ENCODE measurements at regions not wholly inside any gene's neighbourhood (a gene's known extent, or its start where the extent isn't known, plus 50 kb on each side); places are given as distances from the start of the nearest gene placed in this dataset.

DNA sequence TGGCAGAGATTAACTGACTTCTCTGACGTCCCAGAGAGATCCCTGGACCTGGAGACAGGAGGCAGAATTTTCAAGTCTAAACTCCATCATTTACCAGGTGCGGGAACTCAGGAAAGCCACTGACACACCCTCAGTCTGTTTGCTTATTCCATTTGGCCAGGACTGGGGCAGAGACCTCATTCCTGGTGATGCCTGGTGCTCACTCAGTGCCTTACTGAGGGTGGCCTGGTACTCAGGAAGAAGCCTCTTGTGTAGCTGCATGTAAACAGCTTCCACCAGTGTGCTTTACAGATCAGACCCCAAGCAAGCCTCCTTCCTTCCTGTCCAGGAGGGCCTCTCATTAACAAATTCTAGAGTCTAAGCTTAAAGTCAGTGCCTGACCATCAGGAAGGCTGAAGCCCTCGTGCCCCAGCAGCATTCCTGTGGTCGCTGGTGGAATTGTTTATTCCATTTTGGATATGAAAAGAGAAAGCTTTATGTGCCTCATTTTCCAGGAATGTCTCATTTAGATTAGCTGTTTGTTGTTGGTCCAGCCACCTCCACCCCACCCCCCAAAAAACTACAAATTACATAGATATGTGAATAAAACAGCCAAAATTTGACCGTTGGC is 236.1 kb upstream of the CDH5 start:
- H3K4me3 ChIP-seq: no peak overlapping the region
- 29 to 65% methylated on average over 5 of the region's 5 CpGs for WGBS, 2 donors
- intact Hi-C loops (cut with DNase I): no loop called here

DNA sequence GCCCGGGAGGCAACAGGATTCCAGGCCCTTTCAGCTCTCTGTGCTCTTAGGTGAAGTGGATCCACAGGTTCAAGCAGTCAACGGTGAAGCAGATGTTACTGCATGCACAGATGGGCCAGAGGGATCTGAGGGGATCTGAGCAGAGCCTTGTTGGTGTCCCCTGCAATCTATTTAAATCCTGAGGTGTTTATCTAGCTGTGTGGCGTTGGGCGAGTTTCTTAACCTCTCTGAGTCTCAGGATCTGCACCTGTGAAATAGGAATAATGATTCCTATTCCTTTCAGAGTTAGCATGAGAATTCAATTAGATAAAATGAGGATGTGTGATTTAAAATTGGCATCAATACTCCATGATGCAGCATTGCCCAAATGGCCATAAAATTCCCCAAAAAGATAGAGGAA is 237.3 kb upstream of the CDH5 start:
- peaks cover 0 to 9% (median 0%) of the 10 kb centered on the region in 3 donors for H3K27me3 ChIP-seq
- no peaks in the 10 kb centered on the region for H3K36me3 ChIP-seq
- no peak overlapping the region for H3K27ac ChIP-seq
- H3K4me3 ChIP-seq: no peak overlapping the region
- intact Hi-C loops (cut with DNase I): no loop called here
- H3K4me1 ChIP-seq: no peaks in the 10 kb centered on the region
- no peak for TF ChIP-seq EP300 (IDR thresholded peaks at IDR 0.05)
- no peak for TF ChIP-seq POLR2A (IDR thresholded peaks at IDR 0.05)
- TF ChIP-seq POLR2AphosphoS5 (IDR thresholded peaks at IDR 0.05): no peak
- TF ChIP-seq, protein P1, sequence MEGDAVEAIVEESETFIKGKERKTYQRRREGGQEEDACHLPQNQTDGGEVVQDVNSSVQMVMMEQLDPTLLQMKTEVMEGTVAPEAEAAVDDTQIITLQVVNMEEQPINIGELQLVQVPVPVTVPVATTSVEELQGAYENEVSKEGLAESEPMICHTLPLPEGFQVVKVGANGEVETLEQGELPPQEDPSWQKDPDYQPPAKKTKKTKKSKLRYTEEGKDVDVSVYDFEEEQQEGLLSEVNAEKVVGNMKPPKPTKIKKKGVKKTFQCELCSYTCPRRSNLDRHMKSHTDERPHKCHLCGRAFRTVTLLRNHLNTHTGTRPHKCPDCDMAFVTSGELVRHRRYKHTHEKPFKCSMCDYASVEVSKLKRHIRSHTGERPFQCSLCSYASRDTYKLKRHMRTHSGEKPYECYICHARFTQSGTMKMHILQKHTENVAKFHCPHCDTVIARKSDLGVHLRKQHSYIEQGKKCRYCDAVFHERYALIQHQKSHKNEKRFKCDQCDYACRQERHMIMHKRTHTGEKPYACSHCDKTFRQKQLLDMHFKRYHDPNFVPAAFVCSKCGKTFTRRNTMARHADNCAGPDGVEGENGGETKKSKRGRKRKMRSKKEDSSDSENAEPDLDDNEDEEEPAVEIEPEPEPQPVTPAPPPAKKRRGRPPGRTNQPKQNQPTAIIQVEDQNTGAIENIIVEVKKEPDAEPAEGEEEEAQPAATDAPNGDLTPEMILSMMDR (IDR thresholded peaks at IDR 0.05): no peak
- H3K9me3 ChIP-seq: no peaks in the 10 kb centered on the region
- no peak for DNase-seq
- 52 to 80% methylated on average over 4 of the region's 4 CpGs for WGBS, 2 donors

More for the DNA sequence above, 236.1 kb upstream of the CDH5 start:
- TF ChIP-seq EP300 (IDR thresholded peaks at IDR 0.05): no peak
- TF ChIP-seq, protein P1 (IDR thresholded peaks at IDR 0.05): no peak
- no peak for TF ChIP-seq POLR2AphosphoS5 (IDR thresholded peaks at IDR 0.05)
- TF ChIP-seq POLR2A (IDR thresholded peaks at IDR 0.05): no peak
- H3K9me3 ChIP-seq: no peaks in the 10 kb centered on the region
- peaks cover 0 to 9% (median 0%) of the 10 kb centered on the region in 3 donors for H3K27me3 ChIP-seq
- no peak for DNase-seq
- no peak overlapping the region for H3K27ac ChIP-seq
- no peaks in the 10 kb centered on the region for H3K36me3 ChIP-seq
- peaks cover 0 to 7% (median 6%) of the 10 kb centered on the region in 4 donors for H3K4me1 ChIP-seq

DNA sequence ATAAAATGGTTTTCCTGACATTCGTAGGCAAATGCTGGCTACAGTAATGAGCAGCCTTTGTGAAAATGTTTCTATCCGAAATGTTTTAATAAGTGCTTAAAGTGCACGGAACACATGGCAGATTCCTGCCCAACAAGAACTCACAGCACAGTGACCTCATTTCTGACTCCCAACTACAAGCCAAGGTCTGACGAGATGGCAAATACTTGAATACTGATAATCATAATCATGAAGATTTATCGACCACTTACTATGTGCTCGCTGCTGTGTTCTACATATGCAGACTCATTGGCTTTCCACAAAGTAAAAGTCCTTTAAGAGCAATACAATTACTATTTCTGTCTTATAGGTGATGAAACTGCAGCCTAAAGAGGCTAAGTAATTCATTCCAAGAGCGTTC is 238.1 kb upstream of the CDH5 start:
- Histone ChIP-seq H3K36me3 (no peaks in the 10 kb centered on the region), H3K27me3 (peaks cover 0 to 9% (median 0%) of the 10 kb centered on the region in 3 donors), H3K9me3 (no peaks in the 10 kb centered on the region), H3K27ac (no peak overlapping the region), H3K4me3 (no peak overlapping the region), H3K4me1 (no peaks in the 10 kb centered on the region)
- TF ChIP-seq EP300 (IDR thresholded peaks at IDR 0.05): no peak
- no peak for TF ChIP-seq POLR2AphosphoS5 (IDR thresholded peaks at IDR 0.05)
- no peak for DNase-seq
- 75 to 85% methylated on average over 7 of the region's 7 CpGs for WGBS, 2 donors
- intact Hi-C loops (cut with DNase I): no loop called here

DNA sequence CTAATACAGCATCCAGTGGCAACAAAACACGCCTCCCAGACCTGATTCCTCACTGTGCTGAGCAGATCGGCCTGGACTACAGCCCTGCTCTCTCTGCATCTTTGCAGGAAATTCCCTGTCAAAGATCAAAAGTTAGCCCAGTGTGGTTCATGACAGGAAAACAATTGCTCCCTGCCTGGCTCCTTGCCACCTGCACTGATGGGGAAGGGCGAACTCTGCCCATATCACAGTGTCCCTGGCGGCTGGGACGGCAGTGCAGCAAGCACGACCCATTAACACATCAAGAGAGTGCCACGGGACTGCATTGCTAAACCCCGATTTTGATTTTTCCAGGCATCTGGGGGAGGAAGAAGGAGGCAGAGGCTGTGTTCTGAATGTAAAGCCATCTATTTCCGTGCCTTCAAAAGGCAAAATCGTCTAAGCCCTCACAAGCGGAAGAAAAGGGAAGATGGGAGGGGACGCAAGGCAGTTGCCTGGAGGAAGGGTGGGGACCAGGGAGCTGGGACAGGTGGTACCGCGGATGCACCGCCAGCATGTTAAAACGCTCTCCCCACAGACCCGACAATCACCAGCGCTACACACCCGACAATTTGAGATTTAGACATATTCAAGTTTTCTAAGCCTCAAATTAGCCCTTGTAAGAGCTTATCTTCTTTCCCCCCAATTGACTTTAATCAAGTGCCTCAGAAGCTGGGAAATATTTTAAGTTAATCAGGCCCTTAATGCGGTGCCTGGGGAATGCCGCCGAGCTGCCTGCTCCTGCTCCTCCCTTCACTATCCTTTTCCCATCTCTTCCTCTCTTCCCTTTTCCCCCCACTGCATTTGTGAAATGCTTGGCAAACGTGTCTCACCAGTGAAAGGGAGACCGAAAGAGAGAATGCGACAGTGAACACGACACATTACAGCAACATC is 238.8 kb upstream of the CDH5 start:
- H3K27ac ChIP-seq: no peak overlapping the region
- TF ChIP-seq, protein P1 (IDR thresholded peaks at IDR 0.05): no peak
- TF ChIP-seq POLR2A (IDR thresholded peaks at IDR 0.05) (no peak), POLR2AphosphoS5 (IDR thresholded peaks at IDR 0.05) (no peak), EP300 (IDR thresholded peaks at IDR 0.05) (no peak)
- DNase-seq: no peak
- H3K36me3 ChIP-seq: no peaks in the 10 kb centered on the region
- no peaks in the 10 kb centered on the region for H3K4me1 ChIP-seq
- intact Hi-C loops (cut with DNase I): no loop called here
- peaks cover 0 to 9% (median 0%) of the 10 kb centered on the region in 3 donors for H3K27me3 ChIP-seq
- WGBS, 2 donors: 33 to 43% methylated on average over 26 of the region's 26 CpGs
- no peaks in the 10 kb centered on the region for H3K9me3 ChIP-seq
- no peak overlapping the region for H3K4me3 ChIP-seq

DNA sequence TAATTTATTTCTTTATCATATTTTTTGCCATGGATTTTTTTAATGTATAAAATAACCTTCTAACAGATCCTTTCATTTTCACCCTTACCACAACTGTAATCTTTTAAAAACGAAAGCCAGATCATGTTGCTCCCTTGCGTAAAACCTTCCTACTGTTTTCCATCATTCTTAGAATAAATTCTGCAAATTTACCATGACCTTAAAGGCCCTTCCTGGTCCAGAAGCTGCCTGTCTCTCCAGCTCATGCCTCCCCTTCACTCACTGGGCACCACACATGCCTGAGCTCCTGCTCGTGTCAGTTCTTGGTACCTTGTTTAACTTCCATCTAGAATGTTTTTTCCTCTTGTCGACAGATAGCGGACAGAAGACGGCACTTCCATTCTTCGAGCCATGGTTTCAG is 245.0 kb upstream of the CDH5 start:
- no peak for TF ChIP-seq POLR2AphosphoS5 (IDR thresholded peaks at IDR 0.05)
- TF ChIP-seq, protein P1 (IDR thresholded peaks at IDR 0.05): no peak
- no peak for TF ChIP-seq POLR2A (IDR thresholded peaks at IDR 0.05)
- TF ChIP-seq EP300 (IDR thresholded peaks at IDR 0.05): no peak
- no peaks in the 10 kb centered on the region for H3K4me1 ChIP-seq
- no peaks in the 10 kb centered on the region for H3K9me3 ChIP-seq
- 69 to 86% methylated on average over 7 of the region's 7 CpGs for WGBS, 2 donors
- intact Hi-C loops (cut with DNase I): no loop called here
- H3K36me3 ChIP-seq: no peaks in the 10 kb centered on the region
- no peak for DNase-seq
- peaks cover 0 to under 1% (median 0%) of the 10 kb centered on the region in 3 donors for H3K27me3 ChIP-seq
- no peak overlapping the region for H3K27ac ChIP-seq
- H3K4me3 ChIP-seq: no peak overlapping the region
